ENCODE measurements at regions not wholly inside any gene's neighbourhood (a gene's known extent, or its start where the extent isn't known, plus 50 kb on each side); places are given as distances from the start of the nearest gene placed in this dataset.
A peak's percentile ranks its signal among the peaks of the same experiment; 100 is the strongest.

GRCh38 chr17:79196913-79197312 is 122.3 kb downstream of the ENGASE start:
- Mint-ChIP-seq H3K36me3 (no peaks in the 10 kb centered on the region), H3K4me1 (no peaks in the 10 kb centered on the region), H3K4me3 (no peak overlapping the region), H3K9me3 (no peaks in the 10 kb centered on the region), H3K27ac (no peak overlapping the region), H3K27me3 (ENCODE audit: low read depth) (peaks cover 85% of the 10 kb centered on the region)
- DNase-seq (ENCODE audit: low spot score in 2 of 2, unreplicated experiment in 2 of 2): no peak
- TF ChIP-seq CTCF (IDR thresholded peaks at IDR 0.05; ENCODE audit: unreplicated experiment): no peak

GRCh38 chr17:79192503-79193351 is 118.1 kb downstream of the ENGASE start:
- peak; percentile 69 to 86 for DNase-seq (ENCODE audit: low spot score in 2 of 2, unreplicated experiment in 2 of 2)
- Mint-ChIP-seq H3K27ac (no peak overlapping the region), H3K36me3 (no peaks in the 10 kb centered on the region), H3K4me3 (no peak overlapping the region), H3K4me1 (no peaks in the 10 kb centered on the region), H3K9me3 (no peaks in the 10 kb centered on the region), H3K27me3 (ENCODE audit: low read depth) (peaks cover 95% of the 10 kb centered on the region)
- no peak for TF ChIP-seq CTCF (IDR thresholded peaks at IDR 0.05; ENCODE audit: unreplicated experiment)

DNA sequence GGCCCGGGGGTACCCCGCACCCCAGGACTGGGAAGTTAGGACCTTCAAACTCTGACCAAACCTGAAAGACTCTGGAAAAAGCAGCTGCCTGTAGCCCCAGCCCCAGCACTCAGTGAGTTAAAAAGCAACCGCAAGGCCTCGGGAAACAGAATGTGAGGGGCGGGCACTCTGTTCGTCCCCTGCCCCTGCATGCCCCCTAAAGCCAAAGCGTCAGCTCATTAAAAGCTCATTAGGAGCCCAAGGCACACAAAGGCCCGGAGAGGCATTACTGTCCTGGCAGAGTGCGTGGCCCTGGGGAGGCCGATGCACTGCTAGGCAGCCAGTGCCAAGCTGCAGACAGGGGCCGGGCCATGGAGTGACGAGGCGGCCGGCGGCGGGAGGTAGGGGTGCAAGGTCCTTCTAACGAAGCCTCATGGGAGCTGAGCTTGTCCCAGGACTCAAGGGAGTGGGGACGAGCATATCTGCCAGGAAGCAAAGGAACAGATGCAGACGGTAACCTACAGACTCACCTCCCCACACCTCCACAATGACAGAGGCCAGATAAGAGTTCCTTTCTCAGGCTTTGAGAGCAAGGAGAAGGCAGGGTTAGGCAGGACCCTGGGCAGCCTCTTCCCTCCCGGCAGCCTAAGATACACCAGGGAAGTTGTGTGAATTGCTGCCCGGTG is 116.8 kb downstream of the ENGASE start:
- Mint-ChIP-seq H3K27ac (no peak overlapping the region), H3K4me3 (no peak overlapping the region), H3K27me3 (ENCODE audit: low read depth) (peaks cover 95% of the 10 kb centered on the region), H3K4me1 (no peaks in the 10 kb centered on the region), H3K9me3 (no peaks in the 10 kb centered on the region), H3K36me3 (no peaks in the 10 kb centered on the region)
- TF ChIP-seq CTCF (IDR thresholded peaks at IDR 0.05; ENCODE audit: unreplicated experiment): no peak
- DNase-seq (ENCODE audit: low spot score in 2 of 2, unreplicated experiment in 2 of 2): no peak

DNA sequence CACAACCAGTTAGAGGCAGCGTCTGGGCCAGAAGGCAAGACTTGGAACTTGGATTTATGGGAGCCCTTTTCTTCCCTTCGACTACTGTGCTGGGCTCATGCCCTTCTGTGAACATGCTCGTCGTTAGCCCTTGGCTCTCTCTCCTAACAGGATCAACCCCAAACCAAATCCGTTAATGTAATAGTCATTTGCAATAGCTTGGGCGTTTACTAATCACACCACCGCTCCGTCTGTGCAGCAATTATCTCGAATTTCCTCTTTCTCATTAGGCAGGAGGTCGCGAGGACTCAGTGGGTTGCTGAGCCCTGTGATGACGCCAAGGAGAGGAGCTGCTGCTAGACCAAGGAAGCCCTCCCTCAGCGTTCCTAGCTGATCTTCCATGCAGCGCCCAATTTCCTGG is 114.7 kb downstream of the ENGASE start:
- no peak for TF ChIP-seq CTCF (IDR thresholded peaks at IDR 0.05; ENCODE audit: unreplicated experiment)
- Mint-ChIP-seq H3K9me3 (no peaks in the 10 kb centered on the region), H3K27me3 (ENCODE audit: low read depth) (peaks cover 98% of the 10 kb centered on the region), H3K4me1 (no peaks in the 10 kb centered on the region), H3K36me3 (no peaks in the 10 kb centered on the region), H3K27ac (no peak overlapping the region), H3K4me3 (no peak overlapping the region)
- DNase-seq (ENCODE audit: low spot score in 2 of 2, unreplicated experiment in 2 of 2): no peak

GRCh38 chr17:79188685-79189084 is 114.1 kb downstream of the ENGASE start:
- Mint-ChIP-seq H3K27me3 (ENCODE audit: low read depth) (peaks cover 100% of the 10 kb centered on the region), H3K4me3 (no peak overlapping the region), H3K36me3 (no peaks in the 10 kb centered on the region), H3K27ac (no peak overlapping the region), H3K4me1 (no peaks in the 10 kb centered on the region), H3K9me3 (no peaks in the 10 kb centered on the region)
- no peak for DNase-seq (ENCODE audit: low spot score in 2 of 2, unreplicated experiment in 2 of 2)
- no peak for TF ChIP-seq CTCF (IDR thresholded peaks at IDR 0.05; ENCODE audit: unreplicated experiment)
